ENCODE measurements at regions not wholly inside any gene's neighbourhood (a gene's known extent, or its start where the extent isn't known, plus 50 kb on each side); places are given as distances from the start of the nearest gene placed in this dataset.

- DNase-seq: no peak
Measured at GRCh38 chr1:68551459-68551858, 54.6 kb upstream of the DEPDC1 start.

DNA sequence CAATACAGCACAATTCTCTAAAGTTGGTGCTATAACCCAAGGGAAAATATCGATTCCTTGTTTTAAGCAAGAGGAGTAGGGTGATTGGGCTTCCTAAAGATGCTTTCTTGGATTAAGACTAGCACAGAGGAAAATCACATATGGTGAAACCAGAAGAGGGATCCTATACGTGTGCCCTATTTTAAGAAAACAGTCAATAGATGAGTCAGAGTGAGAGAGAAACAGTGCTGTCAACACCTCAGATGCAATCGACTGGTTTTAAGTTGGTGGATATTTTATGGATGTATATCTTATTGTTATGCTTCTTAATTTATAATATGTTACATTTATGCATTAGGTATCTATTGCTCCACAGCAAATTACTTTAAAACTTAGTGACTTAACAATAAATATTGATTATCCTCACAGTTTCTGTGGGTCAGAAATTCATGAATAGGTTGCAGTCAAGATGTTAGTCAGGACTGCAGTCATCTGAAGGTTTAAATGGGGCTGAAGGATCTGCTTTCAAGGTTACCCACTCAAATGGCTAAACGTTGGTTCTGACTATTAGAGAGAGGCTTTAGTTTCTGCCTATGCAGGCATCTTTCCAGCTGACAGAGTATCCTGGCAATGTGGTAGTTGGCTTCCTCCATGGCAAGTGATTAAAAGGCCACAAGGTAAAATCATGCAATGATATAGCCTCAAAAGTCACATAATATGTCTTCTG, 61.6 kb upstream of the DEPDC1 start:
- no peak for DNase-seq

DNA sequence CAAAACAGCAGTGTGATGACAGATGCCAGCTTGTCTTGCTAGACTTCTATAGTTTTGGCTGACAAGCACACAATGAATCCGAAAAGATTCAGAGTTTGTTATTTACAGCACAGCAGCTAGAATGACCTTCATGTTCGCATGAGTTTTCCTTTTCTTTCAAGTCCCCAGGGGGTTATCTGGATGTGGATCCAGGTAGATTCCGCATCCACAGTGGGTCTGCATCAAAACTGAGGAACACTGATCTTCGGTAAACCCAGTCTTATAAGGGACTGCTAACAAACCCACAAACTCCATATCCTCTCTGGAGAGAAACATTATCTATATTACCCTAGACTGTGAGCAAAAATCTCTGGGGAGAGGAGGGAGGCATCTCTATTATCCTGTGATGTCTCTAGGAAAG, 69.0 kb upstream of the DEPDC1 start:
- no peak for DNase-seq

DNA sequence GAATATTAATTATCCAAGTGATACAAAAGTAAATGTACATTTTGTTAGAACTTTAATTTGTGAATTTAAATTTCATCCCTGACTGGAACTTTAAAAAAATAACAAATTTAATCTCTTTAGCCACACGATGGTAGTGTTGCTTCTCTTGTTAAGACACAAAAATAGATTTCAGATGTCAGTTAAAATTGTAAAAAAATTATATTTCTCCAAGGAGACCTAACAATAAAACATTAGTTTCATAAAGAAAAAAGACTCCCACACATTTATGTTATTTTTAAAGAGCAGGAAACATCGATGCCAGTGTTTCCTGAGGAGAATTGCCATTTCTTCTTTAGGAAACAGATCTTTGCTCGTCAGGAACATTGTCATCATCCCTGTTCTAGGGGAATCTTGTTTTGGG, 74.0 kb upstream of the DEPDC1 start:
- no peak for DNase-seq

DNA sequence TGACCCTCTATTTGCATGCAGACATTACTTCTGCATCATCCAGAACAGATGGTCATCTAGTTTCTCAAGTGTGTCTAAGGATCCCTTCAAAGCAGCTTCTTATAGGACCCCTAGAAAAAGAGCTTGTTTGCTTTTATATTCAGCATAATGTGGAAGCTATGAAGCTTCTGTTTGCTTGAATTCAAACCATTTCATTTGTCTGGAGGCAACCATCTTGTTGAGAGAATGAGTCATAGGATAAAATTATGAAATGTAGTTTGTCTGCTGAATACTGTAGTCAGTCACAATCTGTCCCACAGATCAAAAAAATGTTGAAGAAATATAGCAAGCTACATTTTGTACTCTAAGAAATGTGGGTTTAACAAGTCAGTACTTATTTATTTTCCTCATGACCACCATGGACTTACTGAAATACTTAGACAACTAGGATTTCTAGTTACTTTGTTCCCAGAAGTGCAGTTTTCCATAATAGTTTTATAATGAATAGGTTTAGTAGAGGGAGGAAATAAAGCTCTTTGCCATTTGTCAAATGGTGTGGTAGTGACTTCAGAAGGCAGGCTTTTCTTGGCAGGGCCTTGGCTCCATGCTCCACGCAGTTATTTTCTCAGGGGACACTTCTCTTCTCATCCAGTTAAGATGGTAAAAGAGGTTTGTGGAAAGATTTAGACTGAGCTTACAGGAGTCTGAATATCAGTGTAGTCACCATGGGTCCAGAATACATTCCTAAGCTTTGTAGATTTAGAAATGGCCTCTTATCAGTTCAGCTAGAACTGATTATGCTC, 74.8 kb upstream of the DEPDC1 start:
- no peak for DNase-seq

- DNase-seq: no peak
Measured at GRCh38 chr1:68585351-68585750, 88.5 kb upstream of the DEPDC1 start.

DNA sequence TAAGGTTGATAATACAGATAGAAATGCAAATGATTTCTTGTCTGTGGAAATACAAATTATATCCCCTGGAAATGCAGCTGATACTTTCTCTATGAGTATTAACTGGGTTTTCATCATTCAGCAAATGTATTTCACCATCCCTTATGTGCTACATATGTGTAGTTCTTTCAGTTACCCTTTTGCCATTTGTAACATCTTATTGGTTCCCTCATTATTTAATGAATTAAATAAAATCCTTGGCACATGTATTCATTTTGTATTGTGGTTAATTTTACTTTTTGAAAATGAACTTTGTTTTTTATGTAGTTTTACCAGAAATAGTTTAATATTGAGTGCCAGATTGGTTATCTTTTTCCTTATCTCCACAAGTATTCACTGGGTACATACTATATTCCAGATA, 89.9 kb upstream of the DEPDC1 start:
- no peak for DNase-seq

- DNase-seq: no peak
Measured at GRCh38 chr1:68588304-68588703, 91.4 kb upstream of the DEPDC1 start.

GRCh38 chr1:68590473-68590872, 93.6 kb upstream of the DEPDC1 start:
- no peak for DNase-seq

- DNase-seq: no peak
Measured at GRCh38 chr1:68594851-68595250, 98.0 kb upstream of the DEPDC1 start.

DNA sequence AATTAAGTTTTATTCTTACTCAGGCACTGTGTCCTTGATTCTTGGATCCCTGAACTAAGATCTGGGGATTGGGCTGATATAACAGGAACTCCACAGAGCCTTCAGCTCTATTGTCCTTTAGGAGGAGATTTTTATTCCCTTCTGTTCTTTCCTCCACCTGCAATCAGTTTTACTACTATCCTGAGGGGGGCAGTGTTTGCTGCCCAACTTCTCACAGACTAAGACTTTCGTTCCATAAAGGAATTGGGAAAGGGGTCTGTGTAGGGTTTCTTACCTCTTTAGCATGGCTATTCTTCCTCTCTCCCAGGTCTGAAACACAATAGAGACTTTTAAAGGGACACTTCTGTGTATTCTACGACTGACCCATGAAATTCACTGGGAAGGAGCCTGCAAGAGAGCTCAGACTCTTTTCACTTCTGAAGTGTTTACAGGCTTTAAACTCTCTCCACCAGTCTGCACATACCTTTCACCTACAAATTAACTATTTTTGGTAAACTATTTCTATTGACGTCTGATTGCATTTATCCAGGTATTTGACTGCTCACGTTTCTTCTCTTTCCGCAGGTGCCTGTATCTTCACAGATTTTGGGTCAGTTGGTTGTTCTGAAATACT, 103.3 kb upstream of the DEPDC1 start:
- no peak for DNase-seq

DNA sequence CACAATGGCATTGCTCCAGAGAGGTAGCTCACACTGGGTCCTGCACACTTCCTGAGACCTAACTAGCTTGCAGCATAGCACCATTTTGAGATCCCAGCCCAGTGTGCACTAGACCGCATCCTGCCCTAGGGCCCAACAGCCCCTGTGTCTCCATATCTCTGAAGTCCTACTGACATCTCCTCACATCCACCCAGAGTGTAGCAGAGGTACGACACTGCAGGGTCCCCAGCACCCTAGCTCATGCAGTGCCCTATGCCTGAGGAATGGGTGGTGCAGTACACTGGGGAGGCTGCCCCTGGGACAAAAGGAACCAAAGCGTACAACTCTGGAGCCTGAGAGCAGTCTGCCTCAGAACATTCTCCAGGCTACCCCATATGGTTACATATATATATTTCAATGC, 111.4 kb upstream of the DEPDC1 start:
- DNase-seq: no peak

- DNase-seq: no peak
Measured at GRCh38 chr1:68615312-68615711, 118.4 kb upstream of the DEPDC1 start.

DNA sequence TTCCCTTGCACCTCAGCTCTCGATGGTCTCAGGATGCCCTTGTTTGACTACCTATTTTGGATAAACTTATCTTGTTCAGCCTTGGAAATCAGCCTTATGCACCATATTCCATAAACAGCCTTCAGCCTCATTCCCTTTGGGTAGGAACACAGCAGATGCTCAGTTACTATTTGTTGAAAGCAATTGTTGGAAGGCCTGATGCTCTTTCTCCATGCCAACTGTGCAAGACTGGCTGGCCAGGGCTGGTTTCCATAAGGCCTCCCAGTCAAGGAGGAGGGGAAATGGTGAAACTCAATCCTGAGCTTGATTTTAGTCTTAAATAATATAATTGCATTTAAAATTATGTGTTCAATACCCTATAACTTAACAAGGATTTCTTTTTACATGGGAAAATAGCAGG, 121.1 kb upstream of the DEPDC1 start:
- DNase-seq: no peak

- no peak for DNase-seq
Measured at GRCh38 chr1:68620571-68620970, 123.7 kb upstream of the DEPDC1 start.

- DNase-seq: no peak
Measured at GRCh38 chr1:68623700-68624099, 126.8 kb upstream of the DEPDC1 start.

DNA sequence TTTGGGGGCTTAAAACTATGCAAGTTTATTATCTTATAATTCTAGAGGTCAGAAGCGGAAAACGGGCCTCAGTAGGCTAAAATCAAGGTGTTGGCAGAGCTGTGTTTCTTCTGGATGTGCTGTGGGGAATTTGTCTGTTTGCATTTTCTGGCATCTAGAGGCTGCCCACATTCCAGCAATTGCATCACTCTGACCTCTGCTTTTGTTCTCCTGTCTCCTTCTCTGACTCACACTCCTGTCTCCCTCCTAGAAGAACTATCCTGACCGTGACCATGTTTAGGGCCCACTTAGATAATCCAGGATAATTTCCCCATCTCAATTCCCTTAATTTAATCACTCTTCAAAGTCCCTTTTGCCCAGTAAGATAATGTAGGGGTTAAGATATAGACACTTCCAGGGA, 127.4 kb upstream of the DEPDC1 start:
- DNase-seq: no peak

DNA sequence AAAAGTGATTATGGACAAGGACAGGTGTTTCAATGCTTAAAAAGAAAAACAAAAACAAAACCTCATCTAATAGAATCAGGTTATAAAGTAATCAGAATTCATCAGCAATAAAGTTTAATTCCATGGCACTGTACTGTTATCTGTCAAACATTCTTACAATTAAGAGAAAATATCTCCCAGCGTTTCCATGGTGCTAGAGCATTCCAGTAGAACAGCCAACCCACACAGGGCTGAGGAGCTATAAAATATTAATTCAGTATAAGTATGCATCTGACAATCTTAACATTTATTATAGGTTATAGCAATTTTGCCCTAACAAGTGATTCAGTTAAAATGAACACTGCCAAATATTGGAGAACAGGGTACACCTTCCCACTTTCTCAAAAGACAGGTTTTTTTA, 128.7 kb upstream of the DEPDC1 start:
- DNase-seq: no peak

DNA sequence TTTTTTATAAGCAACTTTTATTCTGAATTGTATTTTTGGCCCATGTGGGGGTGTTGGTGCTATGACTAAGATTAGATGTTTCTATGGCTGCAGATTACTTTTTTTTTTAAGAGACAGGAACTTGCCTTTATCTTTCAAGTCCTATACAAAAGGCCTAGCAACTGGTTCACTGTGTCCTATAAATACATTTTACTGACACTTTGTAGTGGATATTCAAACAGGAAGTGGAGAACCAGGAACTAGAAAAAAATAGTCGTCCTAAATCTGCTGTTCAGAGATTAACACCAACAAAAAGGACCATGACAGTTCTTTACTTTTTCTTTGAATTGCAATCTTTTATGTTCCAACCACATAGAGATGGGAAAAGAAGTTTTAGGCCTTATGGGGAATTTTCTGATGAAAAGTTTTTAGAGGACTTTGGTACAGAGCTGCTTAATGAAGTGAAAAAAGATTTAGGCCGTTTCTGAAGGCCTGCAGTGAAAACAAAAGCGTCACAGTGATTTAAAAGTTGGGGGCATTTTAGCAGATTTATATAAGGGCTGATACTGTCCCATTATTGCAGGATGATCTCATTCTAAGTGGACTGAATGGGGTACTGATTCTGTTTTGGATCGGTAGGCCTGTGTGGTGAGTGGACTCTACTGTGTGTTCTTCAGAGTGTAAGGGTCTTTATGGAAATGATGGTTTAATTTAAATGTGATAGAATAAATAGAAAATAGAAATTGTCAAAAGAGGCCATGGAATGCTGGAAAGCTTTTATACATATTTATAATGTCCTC, 136.4 kb upstream of the DEPDC1 start:
- DNase-seq: no peak

- DNase-seq: no peak
Measured at GRCh38 chr1:68644504-68644903, 147.6 kb upstream of the DEPDC1 start.

- DNase-seq: no peak
Measured at GRCh38 chr1:68651115-68651514, 154.2 kb upstream of the DEPDC1 start.

- DNase-seq: no peak
Measured at GRCh38 chr1:68653882-68654281, 157.0 kb upstream of the DEPDC1 start.

DNA sequence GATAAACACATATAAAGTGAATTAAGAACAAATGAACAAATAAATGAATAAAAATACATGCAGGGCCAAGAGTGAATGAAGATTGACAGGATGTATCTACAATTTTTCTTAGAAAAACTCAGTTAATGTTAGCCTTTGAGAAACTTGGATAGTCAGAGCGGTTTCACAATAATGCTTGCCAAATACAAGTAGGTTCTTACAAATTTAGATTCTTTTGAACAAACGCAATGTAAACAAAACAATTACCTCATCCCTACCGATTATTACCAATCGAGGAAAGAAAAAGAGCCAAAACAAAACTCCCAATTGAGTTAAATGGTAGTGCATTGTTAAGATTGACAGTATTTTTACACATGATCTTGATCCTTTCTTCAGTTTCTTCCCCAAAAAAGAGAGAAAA, 176.9 kb upstream of the DEPDC1 start:
- DNase-seq: no peak

DNA sequence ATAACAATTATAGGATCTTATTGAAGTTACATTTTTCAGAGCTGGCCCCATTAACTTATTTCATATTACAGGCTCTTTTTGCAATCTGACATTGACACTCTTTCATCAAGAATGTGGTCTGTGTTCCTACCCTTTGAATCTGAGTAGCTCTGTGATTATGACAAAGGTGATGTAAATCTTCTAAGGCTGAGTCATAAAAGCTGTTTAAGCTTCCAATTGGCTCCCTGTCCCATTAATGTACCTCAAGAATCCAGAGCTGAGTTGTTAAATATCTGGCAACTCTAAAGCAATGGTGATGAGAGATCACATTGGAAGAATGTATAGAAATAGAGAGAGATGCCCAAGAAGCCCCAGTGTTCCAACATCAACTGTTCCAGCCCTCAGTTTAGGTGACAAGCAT, 178.5 kb upstream of the DEPDC1 start:
- DNase-seq: no peak

All from bone marrow (tissue), 2 donors.